IMR-90 (cell line): ENCODE measurements at regions not wholly inside any gene's neighbourhood (a gene's known extent, or its start where the extent isn't known, plus 50 kb on each side); places are given as distances from the start of the nearest gene placed in this dataset. TPM values are rescaled to one million over a fixed set of nuclear protein-coding genes. Genes with fewer than 3 reads are reported as not detected.

Source experiments
- POLR2A ChIP-seq: IDR thresholded peaks from 2 replicates; pipeline ENCODE4 v1.6.1; 2012; ENCODE audit warnings: mild to moderate bottlenecking, low read depth, low read length
- RFX5 ChIP-seq: IDR thresholded peaks from 2 replicates; pipeline ENCODE4 v1.8.0; 2012; ENCODE audit warnings: low read depth, mild to moderate bottlenecking, low read length, moderate library complexity
- microRNA-seq, 2 experiments: library from miRNA; stranded (forward) in 1 of 2; unstranded in 1 of 2; fragments of 10-50 nt in 1 of 2; fragments of <30 nt in 1 of 2; gene quantifications in 1 of 2; microRNA quantifications in 1 of 2; one replicate each; pipeline versions ENCODE3 to v1.1.0; 2013 to 2020; ENCODE audit not compliant: insufficient read depth in 1 of 2, insufficient read length in 1 of 2, unreplicated experiment in 1 of 2
- small RNA-seq, 5 experiments: library from RNA; depleted of rRNA; stranded (forward); fragments of <200 nt; gene quantifications; one replicate each; pipeline ENCODE3, GENCODE V24; 2012

DNA sequence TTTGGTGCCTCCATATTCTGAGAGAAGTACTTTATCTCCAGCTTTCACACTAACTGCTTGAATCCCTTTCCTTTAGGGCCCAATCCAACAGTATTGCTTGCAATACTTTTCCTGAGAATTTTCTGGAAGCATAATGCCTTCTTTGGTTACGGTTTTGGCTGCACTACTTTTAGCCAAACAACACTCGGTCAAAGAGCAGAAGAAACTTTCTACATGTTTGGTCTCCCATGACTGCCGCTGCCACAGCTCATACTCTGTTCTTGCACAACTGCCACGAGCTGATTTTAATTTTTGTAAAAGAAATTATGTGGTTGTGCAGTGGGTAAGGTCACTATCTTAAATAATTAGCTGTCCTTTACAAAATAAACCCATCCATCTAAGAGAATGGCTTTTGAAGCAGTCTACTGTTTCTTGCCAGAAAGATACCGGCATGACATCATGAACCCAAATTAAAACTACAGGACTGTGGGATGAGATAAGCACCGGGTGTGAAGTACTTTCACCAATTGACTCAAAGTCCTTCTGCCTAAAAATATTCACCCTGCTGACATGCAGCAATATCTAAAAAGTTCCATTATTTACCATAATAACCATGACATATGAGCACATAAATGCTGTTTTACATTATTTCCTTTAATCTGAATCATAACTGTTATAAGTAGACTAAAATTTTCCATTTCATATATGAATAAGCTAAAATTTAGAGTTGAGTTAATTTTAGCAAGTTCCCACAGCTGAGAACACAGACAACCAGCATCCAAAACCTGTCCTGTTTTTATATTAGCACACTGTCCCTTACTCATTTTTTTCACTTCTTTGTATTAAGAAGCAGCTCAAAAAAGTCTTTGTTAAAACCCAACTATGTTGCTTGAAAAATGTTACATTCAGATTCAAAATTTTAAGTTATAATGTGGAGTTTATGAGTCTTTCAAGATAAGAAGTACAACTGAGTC is 1154.3 kb downstream of the EPHA3 start (continued):
- TF ChIP-seq RFX5 (no peak), POLR2A (no peak)

Small RNA genes lying in the stretch of these regions (microRNA-seq; reads per million reads assigned to microRNA genes)
- gene HSPE1P19 (ENCODE audit: insufficient read depth, insufficient read length) (not detected), gene RF00012 (ENCODE audit: insufficient read depth, insufficient read length) (not detected), gene RNU6-712P (ENCODE audit: insufficient read depth, insufficient read length) (not detected)

Small RNA genes lying in the stretch of these regions (small RNA-seq; reads per million reads assigned to genes)
- gene HSPE1P19 (0 reads per million in 5 experiments), gene RF00012 (0 to 0.04 (median 0) reads per million in 5 experiments), gene RNU6-712P (0 reads per million in 5 experiments)
